ENCODE measurements at regions not wholly inside any gene's neighbourhood (a gene's known extent, or its start where the extent isn't known, plus 50 kb on each side); places are given as distances from the start of the nearest gene placed in this dataset.

- no peaks in the 10 kb centered on the region for H3K79me2 ChIP-seq (replicated peaks; ENCODE audit: insufficient read depth, low read length)
- H4K20me1 ChIP-seq (ENCODE audit: insufficient read depth) = no peaks in the 10 kb centered on the region
- H3K9me3 ChIP-seq (ENCODE audit: low read length) = no peaks in the 10 kb centered on the region
- H3K36me3 ChIP-seq (ENCODE audit: insufficient read depth, low read length) = no peaks in the 10 kb centered on the region
- no peak for TF ChIP-seq SMC3 (conservative IDR thresholded peaks at IDR 0.05; ENCODE audit: poor library complexity)
- no peak for TF ChIP-seq EP300 (conservative IDR thresholded peaks at IDR 0.05; ENCODE audit: poor library complexity, severe bottlenecking)
- no peak for TF ChIP-seq MXI1 (conservative IDR thresholded peaks at IDR 0.05; ENCODE audit: poor library complexity, severe bottlenecking)
- TF ChIP-seq, protein P1, sequence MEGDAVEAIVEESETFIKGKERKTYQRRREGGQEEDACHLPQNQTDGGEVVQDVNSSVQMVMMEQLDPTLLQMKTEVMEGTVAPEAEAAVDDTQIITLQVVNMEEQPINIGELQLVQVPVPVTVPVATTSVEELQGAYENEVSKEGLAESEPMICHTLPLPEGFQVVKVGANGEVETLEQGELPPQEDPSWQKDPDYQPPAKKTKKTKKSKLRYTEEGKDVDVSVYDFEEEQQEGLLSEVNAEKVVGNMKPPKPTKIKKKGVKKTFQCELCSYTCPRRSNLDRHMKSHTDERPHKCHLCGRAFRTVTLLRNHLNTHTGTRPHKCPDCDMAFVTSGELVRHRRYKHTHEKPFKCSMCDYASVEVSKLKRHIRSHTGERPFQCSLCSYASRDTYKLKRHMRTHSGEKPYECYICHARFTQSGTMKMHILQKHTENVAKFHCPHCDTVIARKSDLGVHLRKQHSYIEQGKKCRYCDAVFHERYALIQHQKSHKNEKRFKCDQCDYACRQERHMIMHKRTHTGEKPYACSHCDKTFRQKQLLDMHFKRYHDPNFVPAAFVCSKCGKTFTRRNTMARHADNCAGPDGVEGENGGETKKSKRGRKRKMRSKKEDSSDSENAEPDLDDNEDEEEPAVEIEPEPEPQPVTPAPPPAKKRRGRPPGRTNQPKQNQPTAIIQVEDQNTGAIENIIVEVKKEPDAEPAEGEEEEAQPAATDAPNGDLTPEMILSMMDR (IDR thresholded peaks at IDR 0.05; ENCODE audit: poor library complexity, severe bottlenecking) = no peak
- no peak for TF ChIP-seq RAD21 (conservative IDR thresholded peaks at IDR 0.05)
- TF ChIP-seq POLR2AphosphoS5 (IDR thresholded peaks at IDR 0.05) = no peak
- TF ChIP-seq, protein P2, sequence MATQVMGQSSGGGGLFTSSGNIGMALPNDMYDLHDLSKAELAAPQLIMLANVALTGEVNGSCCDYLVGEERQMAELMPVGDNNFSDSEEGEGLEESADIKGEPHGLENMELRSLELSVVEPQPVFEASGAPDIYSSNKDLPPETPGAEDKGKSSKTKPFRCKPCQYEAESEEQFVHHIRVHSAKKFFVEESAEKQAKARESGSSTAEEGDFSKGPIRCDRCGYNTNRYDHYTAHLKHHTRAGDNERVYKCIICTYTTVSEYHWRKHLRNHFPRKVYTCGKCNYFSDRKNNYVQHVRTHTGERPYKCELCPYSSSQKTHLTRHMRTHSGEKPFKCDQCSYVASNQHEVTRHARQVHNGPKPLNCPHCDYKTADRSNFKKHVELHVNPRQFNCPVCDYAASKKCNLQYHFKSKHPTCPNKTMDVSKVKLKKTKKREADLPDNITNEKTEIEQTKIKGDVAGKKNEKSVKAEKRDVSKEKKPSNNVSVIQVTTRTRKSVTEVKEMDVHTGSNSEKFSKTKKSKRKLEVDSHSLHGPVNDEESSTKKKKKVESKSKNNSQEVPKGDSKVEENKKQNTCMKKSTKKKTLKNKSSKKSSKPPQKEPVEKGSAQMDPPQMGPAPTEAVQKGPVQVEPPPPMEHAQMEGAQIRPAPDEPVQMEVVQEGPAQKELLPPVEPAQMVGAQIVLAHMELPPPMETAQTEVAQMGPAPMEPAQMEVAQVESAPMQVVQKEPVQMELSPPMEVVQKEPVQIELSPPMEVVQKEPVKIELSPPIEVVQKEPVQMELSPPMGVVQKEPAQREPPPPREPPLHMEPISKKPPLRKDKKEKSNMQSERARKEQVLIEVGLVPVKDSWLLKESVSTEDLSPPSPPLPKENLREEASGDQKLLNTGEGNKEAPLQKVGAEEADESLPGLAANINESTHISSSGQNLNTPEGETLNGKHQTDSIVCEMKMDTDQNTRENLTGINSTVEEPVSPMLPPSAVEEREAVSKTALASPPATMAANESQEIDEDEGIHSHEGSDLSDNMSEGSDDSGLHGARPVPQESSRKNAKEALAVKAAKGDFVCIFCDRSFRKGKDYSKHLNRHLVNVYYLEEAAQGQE (IDR thresholded peaks at IDR 0.05; ENCODE audit: borderline replicate concordance) = no peak
- no peak for TF ChIP-seq TAF1 (IDR thresholded peaks at IDR 0.05; ENCODE audit: low read depth)
- TF ChIP-seq EZH2 (IDR thresholded peaks at IDR 0.05; ENCODE audit: borderline replicate concordance, insufficient read depth, low read length, poor library complexity, severe bottlenecking) = no peak
- no peaks in the 10 kb centered on the region for H3K9me2 ChIP-seq (ENCODE audit: insufficient read depth, low read length)
- H3K4me3 ChIP-seq (ENCODE audit: low read length) = no peak overlapping the region
- H2AFZ ChIP-seq (ENCODE audit: low read depth, low read length) = no peak overlapping the region
- H3F3A ChIP-seq (ENCODE audit: insufficient read depth, low read length, poor library complexity, severe bottlenecking) = no peaks in the 10 kb centered on the region
- H3K9ac ChIP-seq (ENCODE audit: low read length) = no peak overlapping the region
- H3K27ac ChIP-seq (ENCODE audit: low read length) = no peak overlapping the region
- no peak overlapping the region for H3K4me2 ChIP-seq (ENCODE audit: low read length)
- H3K27me3 ChIP-seq (ENCODE audit: insufficient read depth, low read depth, low read length) = no peaks in the 10 kb centered on the region
Observed at GRCh38 chr1:38693759-38694158, 165.8 kb downstream of the RRAGC start.

GRCh38 chr1:38693031-38693430 lies 166.5 kb downstream of the RRAGC start:
- no peak overlapping the region for H2AFZ ChIP-seq (ENCODE audit: low read depth, low read length)
- no peaks in the 10 kb centered on the region for H4K20me1 ChIP-seq (ENCODE audit: insufficient read depth)
- no peak for TF ChIP-seq POLR2AphosphoS5 (IDR thresholded peaks at IDR 0.05)
- TF ChIP-seq, protein P1 (IDR thresholded peaks at IDR 0.05; ENCODE audit: poor library complexity, severe bottlenecking) = no peak
- no peak for TF ChIP-seq TAF1 (IDR thresholded peaks at IDR 0.05; ENCODE audit: low read depth)
- no peak for TF ChIP-seq RAD21 (conservative IDR thresholded peaks at IDR 0.05)
- TF ChIP-seq SMC3 (conservative IDR thresholded peaks at IDR 0.05; ENCODE audit: poor library complexity) = no peak
- no peak for TF ChIP-seq EZH2 (IDR thresholded peaks at IDR 0.05; ENCODE audit: borderline replicate concordance, insufficient read depth, low read length, poor library complexity, severe bottlenecking)
- no peaks in the 10 kb centered on the region for H3K36me3 ChIP-seq (ENCODE audit: insufficient read depth, low read length)
- no peaks in the 10 kb centered on the region for H3K9me3 ChIP-seq (ENCODE audit: low read length)
- no peak overlapping the region for H3K4me3 ChIP-seq (ENCODE audit: low read length)
- no peaks in the 10 kb centered on the region for H3F3A ChIP-seq (ENCODE audit: insufficient read depth, low read length, poor library complexity, severe bottlenecking)
- H3K79me2 ChIP-seq (replicated peaks; ENCODE audit: insufficient read depth, low read length) = no peaks in the 10 kb centered on the region
- H3K9ac ChIP-seq (ENCODE audit: low read length) = no peak overlapping the region
- H3K27ac ChIP-seq (ENCODE audit: low read length) = no peak overlapping the region
- no peaks in the 10 kb centered on the region for H3K27me3 ChIP-seq (ENCODE audit: insufficient read depth, low read depth, low read length)
- no peaks in the 10 kb centered on the region for H3K9me2 ChIP-seq (ENCODE audit: insufficient read depth, low read length)
- no peak overlapping the region for H3K4me2 ChIP-seq (ENCODE audit: low read length)

Data from neural cell (in vitro differentiated cells).